Prostate gland (tissue), 2 donors: ENCODE measurements at regions not wholly inside any gene's neighbourhood (a gene's known extent, or its start where the extent isn't known, plus 50 kb on each side); places are given as distances from the start of the nearest gene placed in this dataset.

Experiments used
- CTCF ChIP-seq, 4 experiments: fragments of 200-600 bp in 2 of 4; fragments of 450-650 bp in 2 of 4; sonication (generic) in 2 of 4; IDR thresholded peaks; 1 replicate in 3 of 4; 2 replicates in 1 of 4; pipeline ENCODE4 v1.5.1; 2016 to 2019; ENCODE audit warnings: antibody characterized with exemption in 4 of 4, mild to moderate bottlenecking in 2 of 4, moderate library complexity in 2 of 4
- POLR2A ChIP-seq: fragments of 450-650 bp; IDR thresholded peaks from one replicate; pipeline ENCODE4 v1.6.1; 2016; ENCODE audit warnings: antibody characterized with exemption, mild to moderate bottlenecking
- POLR2AphosphoS5 ChIP-seq: sonication (generic); formaldehyde crosslinking; IDR thresholded peaks from one replicate; pipeline ENCODE4 v1.6.1; 2017; ENCODE audit warnings: antibody characterized with exemption

DNA sequence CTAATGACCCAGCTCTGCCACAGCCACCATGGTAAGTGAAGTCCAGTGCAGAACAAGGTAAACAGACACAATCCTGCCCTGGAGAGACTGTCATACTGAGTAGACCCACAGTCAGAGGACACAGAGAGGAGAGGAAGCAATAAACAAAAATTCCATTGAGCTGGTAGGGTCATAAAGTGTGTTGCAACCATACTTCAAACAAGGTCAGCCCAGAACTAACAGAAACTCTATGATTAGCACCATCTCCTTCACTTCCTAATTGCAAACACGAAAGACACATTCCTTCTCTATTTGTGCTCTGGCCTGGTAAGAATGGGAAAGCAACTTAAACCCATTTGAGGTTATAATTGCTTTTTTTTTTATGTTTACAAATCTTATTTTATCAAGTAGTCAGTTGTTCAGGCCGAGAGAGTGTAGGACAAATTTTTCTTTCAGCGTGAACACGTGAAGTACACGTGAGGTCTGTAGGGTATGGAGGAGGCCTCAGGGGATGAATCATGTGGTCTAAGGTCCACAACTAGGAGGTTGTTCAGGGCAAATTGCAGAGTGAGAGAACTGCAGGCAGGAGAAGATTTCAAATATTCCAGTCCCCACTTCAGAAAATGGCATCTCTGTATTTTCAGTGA, 71.4 kb upstream of the GLS start:
- TF ChIP-seq CTCF (IDR thresholded peaks at IDR 0.05): no peak
- no peak for TF ChIP-seq POLR2A
- no peak for TF ChIP-seq POLR2AphosphoS5
